ENCODE measurements at regions not wholly inside any gene's neighbourhood (a gene's known extent, or its start where the extent isn't known, plus 50 kb on each side); places are given as distances from the start of the nearest gene placed in this dataset.
A peak's percentile ranks its signal among the peaks of the same experiment; 100 is the strongest.

GRCh38 chr1:31497601-31498000 lies 78.7 kb upstream of the TINAGL1 start:
- Histone ChIP-seq H3K9me3 (ENCODE audit: severe bottlenecking) (peaks cover 3% of the 10 kb centered on the region), H3K4me3 (ENCODE audit: low read depth, low read length) (no peak overlapping the region), H3K27me3 (ENCODE audit: insufficient read depth, low read depth, severe bottlenecking) (no peaks in the 10 kb centered on the region), H3K36me3 (no peaks in the 10 kb centered on the region), H3K27ac (no peak overlapping the region)
- DNase-seq = no peak
- TF ChIP-seq CTCF (IDR thresholded peaks at IDR 0.05; ENCODE audit: low read depth, low read length) = no peak

- DNase-seq = no peak
- H3K36me3 ChIP-seq = no peaks in the 10 kb centered on the region
- no peak for TF ChIP-seq CTCF (IDR thresholded peaks at IDR 0.05; ENCODE audit: low read depth, low read length)
- no peak overlapping the region for H3K27ac ChIP-seq
- peaks cover 3% of the 10 kb centered on the region for H3K9me3 ChIP-seq (ENCODE audit: severe bottlenecking)
- H3K27me3 ChIP-seq (ENCODE audit: insufficient read depth, low read depth, severe bottlenecking) = no peaks in the 10 kb centered on the region
- no peak overlapping the region for H3K4me3 ChIP-seq (ENCODE audit: low read depth, low read length)
These were observed 77.8 kb upstream of the TINAGL1 start for GRCh38 chr1:31498376-31499040.

- Histone ChIP-seq H3K27ac (no peak overlapping the region), H3K9me3 (ENCODE audit: severe bottlenecking) (no peaks in the 10 kb centered on the region), H3K27me3 (ENCODE audit: insufficient read depth, low read depth, severe bottlenecking) (no peaks in the 10 kb centered on the region), H3K4me3 (ENCODE audit: low read depth, low read length) (no peak overlapping the region), H3K36me3 (no peaks in the 10 kb centered on the region)
- no peak for DNase-seq
- peak; percentile 33; the same call in 1 of the 2 replicates for TF ChIP-seq CTCF (IDR thresholded peaks at IDR 0.05; ENCODE audit: low read depth, low read length)
These were observed 74.8 kb upstream of the TINAGL1 start for GRCh38 chr1:31501505-31501904.

- Histone ChIP-seq H3K9me3 (ENCODE audit: severe bottlenecking) (no peaks in the 10 kb centered on the region), H3K4me3 (ENCODE audit: low read depth, low read length) (no peak overlapping the region), H3K27me3 (ENCODE audit: insufficient read depth, low read depth, severe bottlenecking) (no peaks in the 10 kb centered on the region), H3K36me3 (no peaks in the 10 kb centered on the region), H3K27ac (no peak overlapping the region)
- no peak for DNase-seq
- TF ChIP-seq CTCF (IDR thresholded peaks at IDR 0.05; ENCODE audit: low read depth, low read length) = no peak
These were observed 74.1 kb upstream of the TINAGL1 start for GRCh38 chr1:31502253-31502652.

- Histone ChIP-seq H3K9me3 (ENCODE audit: severe bottlenecking) (no peaks in the 10 kb centered on the region), H3K27me3 (ENCODE audit: insufficient read depth, low read depth, severe bottlenecking) (no peaks in the 10 kb centered on the region), H3K4me3 (ENCODE audit: low read depth, low read length) (no peak overlapping the region), H3K27ac (no peak overlapping the region), H3K36me3 (no peaks in the 10 kb centered on the region)
- no peak for TF ChIP-seq CTCF (IDR thresholded peaks at IDR 0.05; ENCODE audit: low read depth, low read length)
- DNase-seq = no peak
These were observed 73.3 kb upstream of the TINAGL1 start for GRCh38 chr1:31502926-31503511.

- no peaks in the 10 kb centered on the region for H3K9me3 ChIP-seq (ENCODE audit: severe bottlenecking)
- no peak overlapping the region for H3K4me3 ChIP-seq (ENCODE audit: low read depth, low read length)
- peak; percentile 43 for DNase-seq
- no peak overlapping the region for H3K27ac ChIP-seq
- no peaks in the 10 kb centered on the region for H3K36me3 ChIP-seq
- H3K27me3 ChIP-seq (ENCODE audit: insufficient read depth, low read depth, severe bottlenecking) = no peaks in the 10 kb centered on the region
- no peak for TF ChIP-seq CTCF (IDR thresholded peaks at IDR 0.05; ENCODE audit: low read depth, low read length)
These were observed 72.7 kb upstream of the TINAGL1 start for GRCh38 chr1:31503570-31503969.

Data from WERI-Rb-1 (cell line).